ENCODE measurements at regions not wholly inside any gene's neighbourhood (a gene's known extent, or its start where the extent isn't known, plus 50 kb on each side); places are given as distances from the start of the nearest gene placed in this dataset.

- Histone ChIP-seq H4K8ac (replicated peaks; ENCODE audit: insufficient read length, low read depth, low read length) (no peak overlapping the region), H2BK5ac (ENCODE audit: insufficient read length, low read length) (no peak overlapping the region), H2AK5ac (ENCODE audit: insufficient read length, low read length) (no peak overlapping the region), H3K18ac (ENCODE audit: insufficient read length, low read depth, low read length) (no peak overlapping the region), H3K27ac (ENCODE audit: insufficient read length, low read depth, low read length) (no peak overlapping the region), H3K79me2 (ENCODE audit: insufficient read depth, low read length) (no peaks in the 10 kb centered on the region), H3K4ac (ENCODE audit: low read depth, low read length) (no peak overlapping the region), H3K27me3 (ENCODE audit: insufficient read depth, low read length) (no peaks in the 10 kb centered on the region), H3K4me2 (ENCODE audit: insufficient read depth, insufficient read length, low read length) (no peak overlapping the region), H2BK12ac (ENCODE audit: insufficient read length, low read depth, low read length) (no peak overlapping the region), H3K79me1 (ENCODE audit: insufficient read depth, low read depth, low read length, poor library complexity, severe bottlenecking) (no peaks in the 10 kb centered on the region), H3K56ac (ENCODE audit: insufficient read length, low read depth, low read length) (no peak overlapping the region), H2BK20ac (ENCODE audit: low read depth, low read length, poor library complexity, severe bottlenecking) (no peak overlapping the region), H3K4me1 (ENCODE audit: insufficient read depth, low read length) (no peaks in the 10 kb centered on the region), H4K91ac (ENCODE audit: insufficient read length, low read depth, low read length) (no peak overlapping the region), H3K23ac (ENCODE audit: insufficient read length, low read depth, low read length) (no peak overlapping the region), H4K5ac (ENCODE audit: insufficient read length, low read depth, low read length) (no peak overlapping the region), H3K14ac (ENCODE audit: insufficient read depth, low read length) (no peak overlapping the region), H2BK15ac (ENCODE audit: low read depth, low read length) (no peak overlapping the region), H3K23me2 (ENCODE audit: insufficient read length, low read depth, low read length, poor library complexity, severe bottlenecking) (no peaks in the 10 kb centered on the region), H2BK120ac (ENCODE audit: low read depth, low read length, poor library complexity, severe bottlenecking) (no peak overlapping the region), H3K9ac (ENCODE audit: extremely low read depth, insufficient read length, low read length) (no peak overlapping the region), H3K9me3 (ENCODE audit: control insufficient read depth, low read depth, low read length) (no peaks in the 10 kb centered on the region), H2AFZ (ENCODE audit: low read length) (no peak overlapping the region), H4K20me1 (ENCODE audit: control insufficient read depth, insufficient read depth, insufficient read length) (no peaks in the 10 kb centered on the region), H3T11ph (ENCODE audit: low read length) (no peak overlapping the region)
- no peak for DNase-seq
- no peak for TF ChIP-seq CTCF (conservative IDR thresholded peaks at IDR 0.05)
- no CpG with 5 or more reads among the region's 1 CpG for WGBS (ENCODE audit: extremely low coverage, insufficient read length, low lambda C conversion rate)
- H3K27me3 Mint-ChIP-seq (ENCODE audit: low read depth): no peaks in the 10 kb centered on the region
- H3K27ac Mint-ChIP-seq: no peak overlapping the region
- no peaks in the 10 kb centered on the region for H3K9me3 Mint-ChIP-seq
- no peaks in the 10 kb centered on the region for H3K4me1 Mint-ChIP-seq
- H3K4me3 Mint-ChIP-seq: no peak overlapping the region
- no peaks in the 10 kb centered on the region for H3K36me3 Mint-ChIP-seq (ENCODE audit: insufficient read depth in 1 of 3, low read depth in 3 of 3)
Observed at GRCh38 chr2:180705551-180705950, 274.9 kb upstream of the UBE2E3 start.

Measured in H9 (cell line).